ENCODE measurements at regions not wholly inside any gene's neighbourhood (a gene's known extent, or its start where the extent isn't known, plus 50 kb on each side); places are given as distances from the start of the nearest gene placed in this dataset.

- TF ChIP-seq CTCF (IDR thresholded peaks at IDR 0.05) = no peak
- TF ChIP-seq POLR2A (IDR thresholded peaks at IDR 0.05) = no peak
Observed at GRCh38 chr22:27152883-27153282, 495.5 kb downstream of the MIAT start.

Measured in Peyer's patch (tissue), 4 donors.